H9 (cell line): ENCODE measurements at regions not wholly inside any gene's neighbourhood (a gene's known extent, or its start where the extent isn't known, plus 50 kb on each side); places are given as distances from the start of the nearest gene placed in this dataset.

Source experiments
- DNase-seq: peaks from one replicate; pipeline ENCODE4 v3.0.0-alpha.2; 2017
- H2AFZ ChIP-seq: one replicate; pipeline ENCODE4 v1.6.1; 2013; ENCODE audit warnings: mild to moderate bottlenecking, low read length, control low read depth, moderate library complexity
- H2AK5ac ChIP-seq: 2 replicates; pipeline ENCODE4 v1.6.1; 2013; ENCODE audit warnings: low read length, control low read depth, mixed read lengths; ENCODE audit not compliant: insufficient read length
- H2BK120ac ChIP-seq: one replicate; pipeline ENCODE4 v1.6.1; 2013; ENCODE audit warnings: low read depth, mild to moderate bottlenecking, low read length, control low read depth, inconsistent platforms; ENCODE audit not compliant: poor library complexity, severe bottlenecking
- H2BK12ac ChIP-seq: 2 replicates; pipeline ENCODE4 v1.6.1; 2013; ENCODE audit warnings: low read length, control low read depth, mixed read lengths, low read depth; ENCODE audit not compliant: insufficient read length
- H2BK15ac ChIP-seq: 2 replicates; pipeline ENCODE4 v1.6.1; 2013; ENCODE audit warnings: low read depth, low read length, control low read depth
- H2BK20ac ChIP-seq: one replicate; pipeline ENCODE4 v1.6.1; 2013; ENCODE audit warnings: low read depth, mild to moderate bottlenecking, low read length, control low read depth, inconsistent platforms; ENCODE audit not compliant: poor library complexity, severe bottlenecking
- H2BK5ac ChIP-seq: 2 replicates; pipeline ENCODE4 v1.6.1; 2013; ENCODE audit warnings: low read length, control low read depth, mixed read lengths; ENCODE audit not compliant: insufficient read length
- H3K14ac ChIP-seq: 2 replicates; pipeline ENCODE4 v1.6.1; 2013; ENCODE audit warnings: low read length, control low read depth; ENCODE audit not compliant: insufficient read depth
- H3K18ac ChIP-seq: 2 replicates; pipeline ENCODE4 v1.6.1; 2013; ENCODE audit warnings: low read depth, mild to moderate bottlenecking, mixed read lengths, low read length, control low read depth; ENCODE audit not compliant: insufficient read length
- H3K23ac ChIP-seq: 2 replicates; pipeline ENCODE4 v1.6.1; 2013; ENCODE audit warnings: low read length, control low read depth, mixed read lengths, low read depth; ENCODE audit not compliant: insufficient read length
- H3K23me2 ChIP-seq: 2 replicates; pipeline ENCODE4 v1.6.1; 2013; ENCODE audit warnings: low read depth, mild to moderate bottlenecking, mixed read lengths, low read length, control low read depth; ENCODE audit not compliant: insufficient read length, poor library complexity, severe bottlenecking
- H3K27ac ChIP-seq: 2 replicates; pipeline ENCODE4 v1.5.1; 2013; ENCODE audit warnings: low read length, control low read depth, mixed read lengths, low read depth; ENCODE audit not compliant: insufficient read length
- H3K27me3 ChIP-seq: 2 replicates; pipeline ENCODE4 v1.6.1; 2013; ENCODE audit warnings: low read length, control low read depth, inconsistent platforms; ENCODE audit not compliant: insufficient read depth
- H3K4ac ChIP-seq: 2 replicates; pipeline ENCODE4 v1.6.1; 2013; ENCODE audit warnings: low read depth, mild to moderate bottlenecking, control low read depth, inconsistent platforms, low read length, moderate library complexity
- H3K4me1 ChIP-seq: 2 replicates; pipeline ENCODE4 v1.6.1; 2013; ENCODE audit warnings: low read length, control low read depth, inconsistent platforms; ENCODE audit not compliant: insufficient read depth
- H3K4me2 ChIP-seq: 2 replicates; pipeline ENCODE4 v1.6.1; 2013; ENCODE audit warnings: low read length, control low read depth, mixed read lengths; ENCODE audit not compliant: insufficient read length, insufficient read depth
- H3K56ac ChIP-seq: 2 replicates; pipeline ENCODE4 v1.6.1; 2013; ENCODE audit warnings: low read depth, mild to moderate bottlenecking, mixed read lengths, low read length, control low read depth; ENCODE audit not compliant: insufficient read length
- H3K79me1 ChIP-seq: 2 replicates; pipeline ENCODE4 v1.6.1; 2013; ENCODE audit warnings: low read depth, mild to moderate bottlenecking, moderate library complexity, low read length, control low read depth, inconsistent platforms; ENCODE audit not compliant: insufficient read depth, poor library complexity, severe bottlenecking
- H3K79me2 ChIP-seq: 2 replicates; pipeline ENCODE4 v1.6.1; 2013; ENCODE audit warnings: low read length, control low read depth, inconsistent platforms; ENCODE audit not compliant: insufficient read depth
- H3K9ac ChIP-seq: 2 replicates; pipeline ENCODE4 v1.6.1; 2013; ENCODE audit warnings: low read length, control low read depth, mixed read lengths; ENCODE audit not compliant: insufficient read length; ENCODE audit errors: extremely low read depth
- H3K9me3 ChIP-seq: one replicate; pipeline ENCODE4 v1.6.1; 2013; ENCODE audit warnings: low read depth, low read length, inconsistent platforms; ENCODE audit not compliant: control insufficient read depth
- H3T11ph ChIP-seq: one replicate; pipeline ENCODE4 v1.6.1; 2013; ENCODE audit warnings: mild to moderate bottlenecking, low read length, control low read depth, inconsistent platforms
- H4K20me1 ChIP-seq: one replicate; pipeline ENCODE4 v1.6.1; 2013; ENCODE audit not compliant: control insufficient read depth, insufficient read length, insufficient read depth
- H4K5ac ChIP-seq: 2 replicates; pipeline ENCODE4 v1.6.1; 2013; ENCODE audit warnings: low read depth, mild to moderate bottlenecking, mixed read lengths, low read length, control low read depth; ENCODE audit not compliant: insufficient read length
- H4K8ac ChIP-seq: replicated peaks from 2 replicates; pipeline ENCODE4 v1.6.1; 2013; ENCODE audit warnings: low read length, control low read depth, mixed read lengths, low read depth; ENCODE audit not compliant: insufficient read length
- H4K91ac ChIP-seq: 2 replicates; pipeline ENCODE4 v1.6.1; 2013; ENCODE audit warnings: low read depth, mild to moderate bottlenecking, moderate library complexity, mixed read lengths, low read length, control low read depth; ENCODE audit not compliant: insufficient read length
- H3K27ac Mint-ChIP-seq, 3 experiments: 2 replicates in 2 of 3; 3 replicates in 1 of 3; pipeline ENCODE4 v1.8.0; 2020 to 2021; ENCODE audit warnings: mixed read lengths in 3 of 3, mild to moderate bottlenecking in 1 of 3, moderate library complexity in 1 of 3
- H3K27me3 Mint-ChIP-seq: 2 replicates; pipeline ENCODE4 v1.8.0; 2021; ENCODE audit warnings: low read depth, mild to moderate bottlenecking, moderate library complexity, mixed read lengths
- H3K36me3 Mint-ChIP-seq, 3 experiments: 2 replicates in 2 of 3; 3 replicates in 1 of 3; pipeline ENCODE4 v1.8.0; 2020 to 2021; ENCODE audit warnings: low read depth in 3 of 3, mixed read lengths in 3 of 3; ENCODE audit not compliant: insufficient read depth in 1 of 3
- H3K4me1 Mint-ChIP-seq, 2 experiments: 2 replicates each; pipeline ENCODE4 v1.8.0; 2020; ENCODE audit warnings: mixed read lengths in 2 of 2
- H3K4me3 Mint-ChIP-seq, 2 experiments: 2 replicates in 1 of 2; 3 replicates in 1 of 2; pipeline ENCODE4 v1.8.0; 2020 to 2021; ENCODE audit warnings: mild to moderate bottlenecking in 2 of 2, mixed read lengths in 2 of 2, moderate library complexity in 1 of 2
- H3K9me3 Mint-ChIP-seq, 2 experiments: 2 replicates in 1 of 2; 3 replicates in 1 of 2; pipeline ENCODE4 v1.8.0; 2020; ENCODE audit warnings: mild to moderate bottlenecking in 2 of 2, mixed read lengths in 2 of 2, moderate library complexity in 1 of 2
- WGBS: extraction: QIAGEN DNeasy Blood & Tissue Kit; methylation state at CpG from one replicate; pipeline ENCODE4 v1.1.7; 2013; ENCODE audit warnings: missing lambda C conversion rate, low lambda C conversion rate, mixed read lengths; ENCODE audit not compliant: insufficient read length; ENCODE audit errors: extremely low coverage; 5-methylcytosine and 5-hydroxymethylcytosine counted together
- TF ChIP-seq, protein P1 (sequence below): fragments of 200-600 bp; sonication (generic); conservative IDR thresholded peaks from 3 replicates; pipeline ENCODE4 v1.8.0; 2021; ENCODE audit warnings: antibody characterized with exemption, mild to moderate bottlenecking

- Histone ChIP-seq H4K8ac (no peak overlapping the region), H4K20me1 (no peaks in the 10 kb centered on the region), H3K56ac (no peak overlapping the region), H2BK20ac (no peak overlapping the region), H3K23ac (no peak overlapping the region), H2BK120ac (no peak overlapping the region), H2AFZ (no peak overlapping the region), H3K9me3 (no peaks in the 10 kb centered on the region), H4K5ac (no peak overlapping the region), H2BK12ac (no peak overlapping the region), H4K91ac (no peak overlapping the region), H2BK5ac (no peak overlapping the region), H3K27ac (no peak overlapping the region), H3K18ac (no peak overlapping the region), H3K4me1 (peaks cover 3% of the 10 kb centered on the region; the same call in 1 of the 2 replicates), H2AK5ac (no peak overlapping the region), H3K27me3 (no peaks in the 10 kb centered on the region), H3K79me1 (no peaks in the 10 kb centered on the region), H2BK15ac (no peak overlapping the region), H3K9ac (no peak overlapping the region), H3K79me2 (no peaks in the 10 kb centered on the region), H3K4me2 (no peak overlapping the region), H3K4ac (no peak overlapping the region), H3T11ph (no peak overlapping the region), H3K14ac (no peak overlapping the region), H3K23me2 (no peaks in the 10 kb centered on the region)
- Mint-ChIP-seq H3K27ac (no peak overlapping the region; a peak in 1 of 7 replicates), H3K4me3 (no peak overlapping the region), H3K27me3 (peaks cover 3% of the 10 kb centered on the region), H3K4me1 (peaks cover 11 to 20% of the 10 kb centered on the region in 2 experiments), H3K9me3 (peaks cover 5 to 7% of the 10 kb centered on the region in 2 experiments; a peak in 3 of 5 replicates), H3K36me3 (peaks cover 4 to 9% (median 4%) of the 10 kb centered on the region in 3 experiments; a peak in 3 of 7 replicates)
- no peak for DNase-seq
- WGBS: no CpG with 5 or more reads among the region's 4 CpGs
- TF ChIP-seq, protein P1, sequence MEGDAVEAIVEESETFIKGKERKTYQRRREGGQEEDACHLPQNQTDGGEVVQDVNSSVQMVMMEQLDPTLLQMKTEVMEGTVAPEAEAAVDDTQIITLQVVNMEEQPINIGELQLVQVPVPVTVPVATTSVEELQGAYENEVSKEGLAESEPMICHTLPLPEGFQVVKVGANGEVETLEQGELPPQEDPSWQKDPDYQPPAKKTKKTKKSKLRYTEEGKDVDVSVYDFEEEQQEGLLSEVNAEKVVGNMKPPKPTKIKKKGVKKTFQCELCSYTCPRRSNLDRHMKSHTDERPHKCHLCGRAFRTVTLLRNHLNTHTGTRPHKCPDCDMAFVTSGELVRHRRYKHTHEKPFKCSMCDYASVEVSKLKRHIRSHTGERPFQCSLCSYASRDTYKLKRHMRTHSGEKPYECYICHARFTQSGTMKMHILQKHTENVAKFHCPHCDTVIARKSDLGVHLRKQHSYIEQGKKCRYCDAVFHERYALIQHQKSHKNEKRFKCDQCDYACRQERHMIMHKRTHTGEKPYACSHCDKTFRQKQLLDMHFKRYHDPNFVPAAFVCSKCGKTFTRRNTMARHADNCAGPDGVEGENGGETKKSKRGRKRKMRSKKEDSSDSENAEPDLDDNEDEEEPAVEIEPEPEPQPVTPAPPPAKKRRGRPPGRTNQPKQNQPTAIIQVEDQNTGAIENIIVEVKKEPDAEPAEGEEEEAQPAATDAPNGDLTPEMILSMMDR: no peak
These were observed 112.0 kb downstream of the AXIN2 start for GRCh38 chr17:65449495-65449894.
